ENCODE measurements at regions not wholly inside any gene's neighbourhood (a gene's known extent, or its start where the extent isn't known, plus 50 kb on each side); places are given as distances from the start of the nearest gene placed in this dataset.
A peak's percentile ranks its signal among the peaks of the same experiment; 100 is the strongest.

- H3K4me3 ChIP-seq (ENCODE audit: low read length), result no peak overlapping the region
- TF ChIP-seq CTCF (IDR thresholded peaks at IDR 0.05; ENCODE audit: insufficient read depth, low read depth, low read length, missing control alignments), result no peak
- peak; percentile 67 for DNase-seq (ENCODE audit: low read depth)
Measured at GRCh38 chr4:11299016-11299415, 129.7 kb downstream of the HS3ST1 start.

- DNase-seq (ENCODE audit: low read depth), result no peak
- no peak for TF ChIP-seq CTCF (IDR thresholded peaks at IDR 0.05; ENCODE audit: insufficient read depth, low read depth, low read length, missing control alignments)
- H3K4me3 ChIP-seq (ENCODE audit: low read length), result no peak overlapping the region
Measured at GRCh38 chr4:11298451-11298850, 130.2 kb downstream of the HS3ST1 start.

GRCh38 chr4:11297627-11298026 lies 131.1 kb downstream of the HS3ST1 start:
- no peak for TF ChIP-seq CTCF (IDR thresholded peaks at IDR 0.05; ENCODE audit: insufficient read depth, low read depth, low read length, missing control alignments)
- H3K4me3 ChIP-seq (ENCODE audit: low read length), result no peak overlapping the region
- DNase-seq (ENCODE audit: low read depth), result peak; percentile 30

- peak; percentile 75 for DNase-seq (ENCODE audit: low read depth)
- TF ChIP-seq CTCF (IDR thresholded peaks at IDR 0.05; ENCODE audit: insufficient read depth, low read depth, low read length, missing control alignments), result no peak
- no peak overlapping the region for H3K4me3 ChIP-seq (ENCODE audit: low read length)
Measured at GRCh38 chr4:11297201-11297600, 131.5 kb downstream of the HS3ST1 start.

- peak; percentile 55 for DNase-seq (ENCODE audit: low read depth)
- no peak overlapping the region for H3K4me3 ChIP-seq (ENCODE audit: low read length)
- no peak for TF ChIP-seq CTCF (IDR thresholded peaks at IDR 0.05; ENCODE audit: insufficient read depth, low read depth, low read length, missing control alignments)
Measured at GRCh38 chr4:11293866-11294265, 134.8 kb downstream of the HS3ST1 start.

GRCh38 chr4:11287055-11287454 lies 141.6 kb downstream of the HS3ST1 start:
- H3K4me3 ChIP-seq (ENCODE audit: low read length), result no peak overlapping the region
- no peak for TF ChIP-seq CTCF (IDR thresholded peaks at IDR 0.05; ENCODE audit: insufficient read depth, low read depth, low read length, missing control alignments)
- no peak for DNase-seq (ENCODE audit: low read depth)

GRCh38 chr4:11286533-11286932 lies 142.2 kb downstream of the HS3ST1 start:
- no peak for TF ChIP-seq CTCF (IDR thresholded peaks at IDR 0.05; ENCODE audit: insufficient read depth, low read depth, low read length, missing control alignments)
- DNase-seq (ENCODE audit: low read depth), result no peak

More at GRCh38 chr4:11286533-11286932, 142.2 kb downstream of the HS3ST1 start:
- no peak overlapping the region for H3K4me3 ChIP-seq (ENCODE audit: low read length)
